SH-SY5Y (cell line): ENCODE measurements at regions not wholly inside any gene's neighbourhood (a gene's known extent, or its start where the extent isn't known, plus 50 kb on each side); places are given as distances from the start of the nearest gene placed in this dataset.

Source experiments
- GATA2 ChIP-seq: IDR thresholded peaks from 2 replicates; pipeline ENCODE4 v1.6.1; 2011; ENCODE audit warnings: mild to moderate bottlenecking, low read depth, low read length
- GATA3 ChIP-seq: IDR thresholded peaks from 2 replicates; pipeline ENCODE4 v1.6.1; 2011; ENCODE audit warnings: low read depth, mild to moderate bottlenecking, low read length, moderate library complexity

- TF ChIP-seq GATA2 (no peak), GATA3 (no peak)
These were observed 517.7 kb downstream of the OTOL1 start for GRCh38 chr3:162014284-162014683.

- TF ChIP-seq GATA2 (no peak), GATA3 (no peak)
These were observed 519.2 kb downstream of the OTOL1 start for GRCh38 chr3:162015856-162016255.

GRCh38 chr3:162019817-162020216 is 523.2 kb downstream of the OTOL1 start:
- TF ChIP-seq GATA3 (no peak), GATA2 (no peak)

- TF ChIP-seq GATA3: no peak
- no peak for TF ChIP-seq GATA2
These were observed 524.6 kb downstream of the OTOL1 start for GRCh38 chr3:162021206-162021605.

DNA sequence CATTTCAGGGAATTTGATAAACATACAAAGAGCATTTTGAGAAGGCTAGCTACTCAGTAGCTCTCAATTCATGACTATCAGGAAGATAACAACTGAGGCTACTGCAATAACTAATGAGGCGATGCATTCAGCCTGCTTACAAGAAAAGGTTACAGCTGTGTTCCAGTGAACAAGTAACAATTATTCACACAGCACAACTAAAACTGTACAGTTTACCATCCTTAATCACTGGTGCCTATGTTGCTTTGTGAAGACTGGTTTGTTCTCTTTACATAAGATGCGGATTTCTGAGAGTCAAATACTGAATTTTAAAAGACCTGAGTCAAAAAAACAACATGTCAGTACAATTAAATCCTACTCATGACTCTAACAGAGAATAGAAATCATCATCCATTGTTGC is 526.3 kb downstream of the OTOL1 start:
- no peak for TF ChIP-seq GATA3

DNA sequence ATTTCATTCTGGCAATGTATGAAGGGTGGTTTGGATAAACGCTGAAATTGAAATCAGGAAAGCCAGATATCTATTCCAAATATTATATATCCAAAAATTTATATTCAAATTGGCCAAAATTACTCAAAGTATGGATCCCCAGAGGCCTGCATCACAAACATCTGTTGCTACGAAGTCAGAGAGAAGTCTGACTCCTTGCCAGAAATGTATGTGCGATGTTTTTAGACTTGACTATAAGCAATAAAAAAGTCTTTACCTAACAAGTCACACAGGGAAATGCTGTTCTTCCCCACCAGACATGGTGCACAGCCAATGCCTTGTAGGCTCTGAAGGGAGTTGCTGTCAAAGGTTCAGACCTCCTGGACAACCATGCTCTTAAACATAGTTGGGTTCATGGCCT is 533.1 kb downstream of the OTOL1 start:
- TF ChIP-seq GATA2 (no peak), GATA3 (no peak)

DNA sequence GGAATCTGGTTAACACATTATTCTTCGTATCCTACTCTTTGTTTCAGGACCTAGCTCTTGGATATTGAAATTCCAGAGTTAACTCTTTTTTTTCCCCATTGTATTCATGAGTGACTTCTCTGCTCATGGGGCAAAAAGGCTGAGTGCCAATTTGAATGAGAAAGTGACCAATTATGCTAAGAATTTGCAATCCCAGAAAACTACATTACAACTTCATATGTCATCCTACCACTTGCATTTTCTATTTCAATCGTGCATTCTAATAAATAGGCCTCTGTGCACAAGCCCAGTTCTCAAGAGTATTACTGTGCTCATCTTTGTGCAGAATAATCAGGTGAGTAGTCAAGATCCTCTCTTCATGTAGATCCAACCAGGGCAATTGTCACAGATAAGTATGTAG is 537.8 kb downstream of the OTOL1 start:
- no peak for TF ChIP-seq GATA2
- no peak for TF ChIP-seq GATA3

GRCh38 chr3:162041622-162042021 is 545.0 kb downstream of the OTOL1 start:
- no peak for TF ChIP-seq GATA2
- no peak for TF ChIP-seq GATA3

- TF ChIP-seq GATA3 (no peak), GATA2 (no peak)
These were observed 556.0 kb downstream of the OTOL1 start for GRCh38 chr3:162052636-162053035.

DNA sequence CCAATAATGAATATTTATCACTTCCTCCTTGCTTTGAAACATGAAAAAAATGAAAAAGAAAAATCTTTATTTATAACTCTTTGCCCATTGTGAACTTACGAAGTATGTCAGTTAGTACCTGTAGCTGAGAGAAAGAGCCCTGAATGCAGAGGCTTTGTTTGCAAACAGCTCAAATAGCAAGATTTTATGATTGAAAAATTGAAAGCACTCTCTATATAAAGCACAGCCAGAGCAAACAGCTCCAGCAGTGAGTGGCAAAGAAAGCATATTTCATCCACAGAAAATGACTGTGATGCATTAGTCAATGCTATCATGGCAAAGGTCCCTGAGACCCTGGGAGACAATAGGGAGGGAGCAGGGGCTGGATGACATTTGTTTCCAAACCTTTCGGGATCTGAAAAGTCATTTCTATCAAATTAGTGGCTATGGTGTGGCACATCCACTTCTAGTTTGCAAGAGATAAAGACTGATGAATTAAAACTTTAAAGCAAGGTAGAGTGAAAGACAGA is 576.1 kb downstream of the OTOL1 start:
- TF ChIP-seq GATA2: no peak
- TF ChIP-seq GATA3: no peak

DNA sequence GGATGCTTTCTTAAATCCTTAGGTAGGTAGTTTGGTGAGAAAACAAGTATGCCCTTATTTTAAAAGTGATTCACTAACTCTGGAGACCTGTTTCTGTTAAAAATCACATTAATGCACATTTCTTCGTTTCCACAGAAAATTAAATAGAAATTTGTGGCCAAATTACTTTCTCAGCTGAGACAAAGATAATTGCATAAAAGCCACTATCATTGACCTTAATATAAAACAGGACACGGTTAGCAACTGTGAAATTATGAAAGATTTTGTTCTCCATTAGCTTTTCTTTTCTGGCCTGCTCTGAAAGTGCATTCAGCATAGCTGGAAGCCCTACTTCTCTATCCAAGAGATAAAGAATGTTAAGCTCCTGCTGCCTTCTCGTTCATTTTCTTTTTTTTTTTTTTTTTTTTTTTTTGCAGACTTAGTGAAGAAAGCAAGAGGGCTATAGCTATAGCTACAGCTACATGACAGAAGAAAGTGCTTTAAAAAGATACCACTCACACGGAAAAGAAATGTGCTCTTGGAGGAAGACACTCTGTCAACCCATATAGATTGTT is 576.9 kb downstream of the OTOL1 start:
- TF ChIP-seq GATA3 (no peak), GATA2 (no peak)

DNA sequence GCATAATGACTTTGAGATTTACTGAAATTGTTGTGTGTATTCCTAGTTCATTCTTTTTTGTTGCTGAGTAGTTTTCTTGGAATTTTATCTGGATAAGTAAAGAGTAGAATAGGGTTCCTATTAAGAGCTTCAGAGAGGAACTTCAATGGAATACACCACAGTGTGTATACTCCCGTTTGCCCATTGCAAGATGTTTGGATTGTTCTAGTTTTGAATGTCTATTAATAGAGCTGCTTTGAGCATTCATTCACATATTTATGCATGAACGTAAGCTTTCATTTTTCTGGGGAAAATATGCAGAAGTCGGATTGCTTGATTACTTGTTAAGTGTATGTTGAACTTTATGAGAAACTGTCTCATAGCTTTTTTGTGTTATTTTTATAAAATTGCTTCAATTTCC is 580.5 kb downstream of the OTOL1 start:
- no peak for TF ChIP-seq GATA2
- no peak for TF ChIP-seq GATA3

GRCh38 chr3:162082516-162082915 is 585.9 kb downstream of the OTOL1 start:
- TF ChIP-seq GATA2 (no peak), GATA3 (no peak)

- TF ChIP-seq GATA2: no peak
- no peak for TF ChIP-seq GATA3
These were observed 590.8 kb downstream of the OTOL1 start for GRCh38 chr3:162087361-162087760.

- TF ChIP-seq GATA3: no peak
- TF ChIP-seq GATA2: no peak
These were observed 596.1 kb downstream of the OTOL1 start for GRCh38 chr3:162092751-162093150.

DNA sequence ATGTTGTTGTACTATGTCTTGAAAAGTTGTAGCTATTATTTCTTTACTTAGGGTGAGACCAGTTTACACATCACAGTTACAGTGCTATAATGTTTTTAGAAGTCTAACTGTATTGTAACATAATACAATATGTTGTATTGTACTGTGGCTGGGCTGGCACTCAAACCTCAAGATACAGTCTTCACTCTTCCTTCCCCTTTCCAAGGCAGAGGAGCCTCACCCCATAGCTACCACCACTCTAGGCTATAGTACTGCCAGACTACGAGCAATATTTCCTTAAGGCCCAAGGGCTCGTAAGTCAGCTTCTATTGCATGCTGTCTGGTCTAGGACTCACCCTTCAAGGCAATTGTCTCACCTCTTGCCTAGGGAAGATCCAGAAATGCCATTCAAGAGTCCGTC is 597.7 kb downstream of the OTOL1 start:
- TF ChIP-seq GATA2 (no peak), GATA3 (no peak)
